ENCODE measurements at regions not wholly inside any gene's neighbourhood (a gene's known extent, or its start where the extent isn't known, plus 50 kb on each side); places are given as distances from the start of the nearest gene placed in this dataset.

DNA sequence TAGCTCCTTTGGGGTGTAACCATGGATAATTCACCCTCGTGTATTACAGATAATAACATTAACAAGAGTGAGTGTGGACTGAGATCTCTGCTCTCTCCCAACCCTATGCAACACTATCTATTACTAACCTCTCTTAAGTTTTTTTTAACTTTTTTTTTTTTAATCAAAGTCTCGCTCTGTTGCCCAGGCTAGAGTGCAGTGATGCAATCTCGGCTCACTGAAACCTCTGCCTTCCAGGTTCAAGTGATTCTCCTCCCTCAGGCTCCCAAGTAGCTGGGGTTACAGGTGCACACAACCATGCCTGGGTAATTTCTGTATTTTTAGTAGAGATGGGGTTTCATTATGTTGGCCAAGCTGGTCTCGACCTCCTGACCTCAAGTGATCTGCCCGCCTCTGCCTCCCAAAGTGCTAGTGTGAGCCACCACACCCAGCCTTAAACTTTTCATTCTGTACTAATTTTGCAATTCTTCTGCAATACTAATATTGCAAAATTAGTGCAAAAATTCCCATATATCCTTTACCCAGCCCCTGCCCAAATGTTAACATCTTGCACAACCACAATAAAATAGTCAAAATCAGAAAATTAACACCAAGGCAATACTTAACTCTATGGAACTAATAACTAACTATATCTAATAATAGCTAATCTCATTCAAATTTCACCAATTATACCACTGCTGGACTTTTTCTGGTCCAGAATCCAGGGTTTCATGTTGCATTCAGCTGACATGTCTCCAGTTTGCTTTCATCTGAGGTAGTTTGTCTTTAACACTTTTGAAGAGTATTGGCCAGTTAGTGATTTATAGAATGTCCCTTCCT, 66.5 kb upstream of the TCF7L2 start:
- no peaks in the 10 kb centered on the region for H3K36me3 ChIP-seq (ENCODE audit: control insufficient read depth in 2 of 4, insufficient read depth in 4 of 4, low read length in 3 of 4)
- CTCF ChIA-PET (ENCODE audit: partially characterized antibody), result interaction anchor here (0.6 to 2.4 kb wide), 5 partner anchors 9 to 1290 kb away, joined by 3 to 8 read pairs (median 3); partner anchors contain the start of gene CCDC186
- H3K4me1 ChIP-seq (replicated peaks in 1 of 4; ENCODE audit: control insufficient read depth in 3 of 4, insufficient read depth in 4 of 4, low read length in 3 of 4), result peaks cover 5 to 20% (median 14%) of the 10 kb centered on the region in 4 experiments
- no peaks in the 10 kb centered on the region for H3K79me1 ChIP-seq (ENCODE audit: low read depth, low read length)
- H4K91ac ChIP-seq (replicated peaks; ENCODE audit: insufficient read length, low read length), result no peak overlapping the region
- no peak overlapping the region for H2BK5ac ChIP-seq (ENCODE audit: low read depth, low read length)
- no peak for DNase-seq (ENCODE audit: low read depth in 1 of 2, low spot score in 2 of 2)
- H3K27ac ChIP-seq (ENCODE audit: low read depth, low read length), result no peak overlapping the region
- no peak overlapping the region for H2BK20ac ChIP-seq (ENCODE audit: low read length)
- no peak overlapping the region for H4K5ac ChIP-seq (ENCODE audit: insufficient read length, low read depth, low read length)
- no peaks in the 10 kb centered on the region for H3K9me3 ChIP-seq (ENCODE audit: insufficient read depth in 2 of 2, low read depth in 1 of 2, low read length in 1 of 2)
- H2AFZ ChIP-seq (ENCODE audit: low read length), result no peak overlapping the region
- FAIRE-seq, result no peak
- no peak overlapping the region for H3K56ac ChIP-seq (replicated peaks; ENCODE audit: insufficient read length, low read depth, low read length)
- H3K4ac ChIP-seq (replicated peaks; ENCODE audit: insufficient read length, low read depth, low read length), result no peak overlapping the region
- WGBS, 2 experiments (ENCODE audit: extremely low coverage in 1 of 2, insufficient coverage in 1 of 2, insufficient read length in 1 of 2, insufficient replicate concordance in 2 of 2, low coverage in 1 of 2, low lambda C conversion rate in 2 of 2, missing lambda C conversion rate in 1 of 2), result 96% methylated on average over 5 of the region's 5 CpGs; no CpG with 5 or more reads in 1 of the 2 experiments
- no peak overlapping the region for H3K4me2 ChIP-seq (ENCODE audit: insufficient read depth in 1 of 2, low read depth in 2 of 2, low read length in 2 of 2)
- H2BK120ac ChIP-seq (replicated peaks; ENCODE audit: low read depth, low read length), result no peak overlapping the region
- H2AK5ac ChIP-seq (ENCODE audit: low read depth, low read length), result no peak overlapping the region
- no peaks in the 10 kb centered on the region for H3K23me2 ChIP-seq (ENCODE audit: low read depth, low read length)
- no peaks in the 10 kb centered on the region for H3K79me2 ChIP-seq (ENCODE audit: control insufficient read depth in 1 of 2, insufficient read depth in 2 of 2, low read length in 2 of 2)
- no peak overlapping the region for H3K9ac ChIP-seq (replicated peaks in 1 of 4; ENCODE audit: extremely low read depth in 1 of 4, low read depth in 3 of 4, low read length in 3 of 4)
- no peaks in the 10 kb centered on the region; a peak in 1 of 7 replicates for H3K27me3 ChIP-seq (replicated peaks in 1 of 4; ENCODE audit: control insufficient read depth in 3 of 4, extremely low read depth in 1 of 4, insufficient read depth in 3 of 4, low read length in 3 of 4)
- H3K18ac ChIP-seq (ENCODE audit: extremely low read depth, low read length), result no peak overlapping the region
- H3K4me3 ChIP-seq (ENCODE audit: extremely low read depth in 1 of 4, insufficient read depth in 2 of 4, low read depth in 3 of 4, low read length in 4 of 4), result no peak overlapping the region
- POLR2A ChIA-PET (ENCODE audit: partially characterized antibody), result no interaction called here
- H4K20me1 ChIP-seq (replicated peaks in 1 of 2; ENCODE audit: control insufficient read depth in 1 of 2, insufficient read depth in 2 of 2, low read length in 2 of 2), result no peaks in the 10 kb centered on the region
- H3K14ac ChIP-seq (ENCODE audit: insufficient read length), result no peak overlapping the region
- H2BK12ac ChIP-seq (ENCODE audit: low read depth, low read length), result no peak overlapping the region
- H2BK15ac ChIP-seq (ENCODE audit: low read length), result no peak overlapping the region
- H3K23ac ChIP-seq (ENCODE audit: insufficient read length), result no peak overlapping the region
- no peak overlapping the region for H4K8ac ChIP-seq (ENCODE audit: extremely low read depth, insufficient read depth, low read length)
- TF ChIP-seq HDAC2 (IDR thresholded peaks at IDR 0.05; ENCODE audit: borderline replicate concordance in 1 of 2, low read depth in 2 of 2, low read length in 2 of 2) (no peak), TCF12 (IDR thresholded peaks at IDR 0.05; ENCODE audit: low read depth, low read length) (no peak), RBBP5 (IDR thresholded peaks at IDR 0.05; ENCODE audit: borderline replicate concordance, low read depth, low read length) (no peak), EZH2 (IDR thresholded peaks at IDR 0.05; ENCODE audit: low read depth, low read length, severe bottlenecking) (no peak), PHF8 (conservative IDR thresholded peaks at IDR 0.05; ENCODE audit: low read depth, low read length) (no peak), POU5F1 (IDR thresholded peaks at IDR 0.05; ENCODE audit: low read depth, low read length) (no peak), SIN3A (conservative IDR thresholded peaks at IDR 0.05 in 1 of 2, IDR thresholded peaks at IDR 0.05 in 1 of 2; ENCODE audit: low read depth in 1 of 2, low read length in 2 of 2) (no peak), SUZ12 (IDR thresholded peaks at IDR 0.05; ENCODE audit: low read length) (no peak), RXRA (IDR thresholded peaks at IDR 0.05; ENCODE audit: insufficient read depth, low read depth, low read length) (no peak), CEBPB (IDR thresholded peaks at IDR 0.05; ENCODE audit: low read depth, low read length) (no peak), ASH2L (IDR thresholded peaks at IDR 0.05; ENCODE audit: low read length) (no peak)
- TF ChIP-seq, protein P1, sequence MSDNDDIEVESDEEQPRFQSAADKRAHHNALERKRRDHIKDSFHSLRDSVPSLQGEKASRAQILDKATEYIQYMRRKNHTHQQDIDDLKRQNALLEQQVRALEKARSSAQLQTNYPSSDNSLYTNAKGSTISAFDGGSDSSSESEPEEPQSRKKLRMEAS (IDR thresholded peaks at IDR 0.05), result no peak
